ENCODE measurements at regions not wholly inside any gene's neighbourhood (a gene's known extent, or its start where the extent isn't known, plus 50 kb on each side); places are given as distances from the start of the nearest gene placed in this dataset.

DNA sequence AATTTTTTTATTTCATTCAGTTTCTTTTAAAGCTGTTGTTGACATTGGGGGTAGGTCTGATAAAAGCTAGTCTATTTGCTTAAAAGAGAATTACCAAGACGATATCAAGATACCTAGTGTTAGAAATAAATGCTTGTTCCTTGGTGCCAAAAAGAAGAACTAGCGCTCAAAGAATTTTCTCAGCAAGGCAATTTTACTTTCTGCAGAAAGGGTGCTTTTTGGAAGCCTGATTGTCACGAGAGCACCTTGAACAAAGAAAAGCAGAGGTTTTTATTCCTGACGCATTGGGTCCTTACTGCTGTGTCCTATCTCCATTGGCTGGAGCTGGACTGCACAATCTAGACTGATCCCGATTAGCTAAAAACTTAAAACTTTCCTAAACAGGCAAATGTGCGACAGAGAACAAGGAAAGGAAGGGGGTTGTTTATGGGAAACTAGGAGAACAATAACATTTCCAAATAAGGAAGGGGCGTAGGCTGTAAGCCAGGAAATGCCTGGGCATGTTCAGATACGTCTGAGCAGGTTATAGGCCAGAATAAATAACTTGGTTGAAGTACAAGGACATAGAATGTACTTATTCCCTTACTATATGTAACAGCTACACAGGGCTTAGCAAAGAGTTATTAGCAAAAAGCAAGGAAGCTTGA lies 50.3 kb upstream of the STPG2 start:
- Histone ChIP-seq H3K4me3 (ENCODE audit: low read length in 2 of 2) (no peak overlapping the region), H3K4me1 (ENCODE audit: insufficient read depth, low read length) (no peaks in the 10 kb centered on the region), H3K36me3 (ENCODE audit: insufficient read depth, low read length) (no peaks in the 10 kb centered on the region), H3K27ac (ENCODE audit: low read depth, low read length) (no peak overlapping the region), H3K9me3 (ENCODE audit: control insufficient read depth in 1 of 2, low read length in 2 of 2) (peaks cover 0 to 7% of the 10 kb centered on the region in 2 donors), H3K27me3 (ENCODE audit: insufficient read depth, low read length) (no peaks in the 10 kb centered on the region)
- Mint-ChIP-seq H3K27ac (no peak overlapping the region), H3K27me3 (peaks cover 2 to 7% of the 10 kb centered on the region in 2 donors), H3K36me3 (peaks cover 5 to 7% of the 10 kb centered on the region in 2 donors), H3K4me1 (no peaks in the 10 kb centered on the region), H3K9me3 (peaks cover 2 to 55% (median 43%) of the 10 kb centered on the region in 8 donors), H3K4me3 (no peak overlapping the region)
- intact Hi-C loops (cut with micrococcal nuclease): no loop called here
- DNase-seq: no peak
- POLR2A ChIA-PET (ENCODE audit: partially characterized antibody): no interaction called here
- CTCF ChIA-PET (ENCODE audit: partially characterized antibody): no interaction called here

All from CD4-positive, alpha-beta memory T cell (primary cell).